WERI-Rb-1 (cell line): ENCODE measurements at regions not wholly inside any gene's neighbourhood (a gene's known extent, or its start where the extent isn't known, plus 50 kb on each side); places are given as distances from the start of the nearest gene placed in this dataset.

Experiments
- DNase-seq: peaks from one replicate; pipeline ENCODE4 v3.0.0-alpha.2; 2020
- H3K27ac ChIP-seq: fragments of 250-450 bp; sonication (Bioruptor Pico); 2 replicates; pipeline ENCODE4 v1.5.1; 2020; ENCODE audit warnings: mild to moderate bottlenecking, moderate library complexity
- H3K27me3 ChIP-seq: fragments of 250-450 bp; sonication (Bioruptor Pico); 2 replicates; pipeline ENCODE4 v1.5.1; 2021; ENCODE audit warnings: mild to moderate bottlenecking, low read depth, moderate library complexity; ENCODE audit not compliant: insufficient read depth, severe bottlenecking
- H3K36me3 ChIP-seq: fragments of 250-450 bp; sonication (Bioruptor Pico); 2 replicates; pipeline ENCODE4 v1.5.1; 2020; ENCODE audit warnings: mild to moderate bottlenecking, moderate library complexity
- H3K4me3 ChIP-seq: 2 replicates; pipeline ENCODE4 v1.5.1; 2011; ENCODE audit warnings: low read depth, mild to moderate bottlenecking, control low read depth, low read length
- H3K9me3 ChIP-seq: fragments of 250-450 bp; sonication (Bioruptor Pico); 2 replicates; pipeline ENCODE4 v1.5.1; 2021; ENCODE audit warnings: mild to moderate bottlenecking, moderate library complexity; ENCODE audit not compliant: severe bottlenecking
- TF ChIP-seq, protein P1 (sequence below): IDR thresholded peaks from 2 replicates; pipeline ENCODE4 v1.5.1; 2011; ENCODE audit warnings: low read depth, mild to moderate bottlenecking, control low read depth, inconsistent platforms, low read length

DNA sequence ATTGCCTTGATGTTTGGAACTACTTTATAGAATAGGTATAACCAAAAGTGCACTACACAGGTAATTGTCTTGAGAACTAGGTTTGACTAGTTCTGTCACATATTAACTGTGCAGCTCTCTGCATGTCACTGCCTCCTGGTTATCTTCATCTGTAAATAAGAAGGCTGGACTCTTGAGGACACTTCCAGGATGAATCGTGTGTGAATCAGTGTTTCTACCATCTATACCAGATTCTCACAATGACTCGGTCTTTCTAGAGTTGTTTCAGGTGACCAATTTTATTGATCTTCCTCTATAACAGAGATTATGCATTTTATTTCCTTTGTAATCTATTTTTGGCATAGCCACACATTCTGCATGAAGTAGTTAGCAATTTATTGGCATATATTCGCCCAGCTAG is 1181.0 kb upstream of the TENM4 start:
- Histone ChIP-seq H3K27ac (no peak overlapping the region), H3K36me3 (no peaks in the 10 kb centered on the region), H3K4me3 (no peak overlapping the region), H3K9me3 (no peaks in the 10 kb centered on the region), H3K27me3 (no peaks in the 10 kb centered on the region)
- TF ChIP-seq, protein P1, sequence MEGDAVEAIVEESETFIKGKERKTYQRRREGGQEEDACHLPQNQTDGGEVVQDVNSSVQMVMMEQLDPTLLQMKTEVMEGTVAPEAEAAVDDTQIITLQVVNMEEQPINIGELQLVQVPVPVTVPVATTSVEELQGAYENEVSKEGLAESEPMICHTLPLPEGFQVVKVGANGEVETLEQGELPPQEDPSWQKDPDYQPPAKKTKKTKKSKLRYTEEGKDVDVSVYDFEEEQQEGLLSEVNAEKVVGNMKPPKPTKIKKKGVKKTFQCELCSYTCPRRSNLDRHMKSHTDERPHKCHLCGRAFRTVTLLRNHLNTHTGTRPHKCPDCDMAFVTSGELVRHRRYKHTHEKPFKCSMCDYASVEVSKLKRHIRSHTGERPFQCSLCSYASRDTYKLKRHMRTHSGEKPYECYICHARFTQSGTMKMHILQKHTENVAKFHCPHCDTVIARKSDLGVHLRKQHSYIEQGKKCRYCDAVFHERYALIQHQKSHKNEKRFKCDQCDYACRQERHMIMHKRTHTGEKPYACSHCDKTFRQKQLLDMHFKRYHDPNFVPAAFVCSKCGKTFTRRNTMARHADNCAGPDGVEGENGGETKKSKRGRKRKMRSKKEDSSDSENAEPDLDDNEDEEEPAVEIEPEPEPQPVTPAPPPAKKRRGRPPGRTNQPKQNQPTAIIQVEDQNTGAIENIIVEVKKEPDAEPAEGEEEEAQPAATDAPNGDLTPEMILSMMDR, result no peak
- no peak for DNase-seq

DNA sequence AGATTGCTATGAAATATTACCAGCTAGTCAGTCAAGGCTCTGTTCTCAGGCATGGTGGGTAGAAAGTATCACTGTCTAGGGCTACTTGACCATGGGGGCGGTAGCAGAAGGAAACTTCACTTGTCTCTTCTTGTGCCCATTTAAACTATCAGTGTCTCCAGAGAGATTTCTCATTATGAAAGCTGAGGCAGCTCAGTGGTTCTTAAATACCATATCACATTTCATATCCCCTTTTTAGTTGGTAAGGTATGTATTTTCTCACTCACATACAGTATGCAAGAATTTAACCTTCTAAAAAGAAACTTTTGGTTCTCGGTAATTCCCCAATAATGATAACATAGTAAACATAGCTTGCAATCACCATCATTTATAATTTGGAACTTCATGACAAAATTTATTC is 1180.0 kb upstream of the TENM4 start:
- Histone ChIP-seq H3K9me3 (no peaks in the 10 kb centered on the region), H3K27ac (no peak overlapping the region), H3K36me3 (no peaks in the 10 kb centered on the region), H3K4me3 (no peak overlapping the region), H3K27me3 (no peaks in the 10 kb centered on the region)
- DNase-seq, result no peak
- TF ChIP-seq, protein P1, result no peak

DNA sequence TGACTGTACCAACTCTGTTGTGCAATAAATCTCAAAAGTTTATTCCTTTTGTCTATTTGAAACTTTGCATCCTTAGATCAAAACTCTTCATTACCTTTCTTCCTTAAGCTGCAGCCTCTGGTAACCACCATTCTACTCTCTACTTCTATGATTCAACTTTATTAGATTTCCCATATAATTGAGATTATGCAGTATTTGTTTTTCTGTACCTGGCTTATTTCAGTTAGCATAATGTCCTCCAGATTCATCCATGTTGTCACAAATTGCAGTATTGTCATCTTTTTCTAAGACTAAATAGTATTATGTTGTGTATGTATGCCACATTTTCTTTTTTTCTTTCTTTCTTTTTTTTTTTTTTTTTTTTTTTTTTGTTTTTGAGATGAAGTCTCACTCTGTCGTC is 1176.3 kb upstream of the TENM4 start:
- Histone ChIP-seq H3K27me3 (no peaks in the 10 kb centered on the region), H3K27ac (no peak overlapping the region), H3K4me3 (no peak overlapping the region), H3K9me3 (no peaks in the 10 kb centered on the region), H3K36me3 (no peaks in the 10 kb centered on the region)
- DNase-seq, result no peak
- TF ChIP-seq, protein P1, result no peak

DNA sequence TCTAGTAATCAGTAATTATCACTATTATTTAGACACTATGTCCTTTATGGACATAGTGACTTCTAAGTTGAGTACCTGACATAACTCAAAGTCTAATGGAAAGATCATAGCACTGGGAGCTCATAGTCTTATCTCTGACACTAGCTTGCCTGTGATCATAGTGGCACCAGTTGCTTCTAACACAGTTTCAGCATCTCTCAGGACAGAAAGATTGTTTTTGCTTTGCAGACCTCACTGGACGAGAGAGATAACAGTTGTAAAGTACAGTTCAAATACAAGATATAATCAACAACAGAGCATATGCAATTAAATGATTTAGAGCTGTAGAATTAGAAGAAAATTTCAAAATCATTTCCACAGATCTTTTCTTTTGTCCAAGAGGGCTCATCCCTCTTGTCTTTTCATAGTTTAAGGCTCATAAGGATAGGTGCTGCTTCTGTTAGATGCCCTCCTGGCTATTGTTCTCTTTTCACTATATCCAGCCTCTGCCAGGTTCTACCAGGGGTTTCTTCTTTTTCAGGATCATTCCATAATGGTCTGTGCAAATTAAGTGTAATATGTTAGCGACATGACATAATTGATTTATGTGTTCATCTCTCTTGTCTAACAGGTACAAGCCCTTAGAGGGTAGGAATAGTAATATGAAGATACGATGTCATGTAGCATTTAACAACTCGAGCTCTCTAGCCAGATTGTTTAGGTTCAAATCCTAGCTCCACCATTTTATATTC is 1175.4 kb upstream of the TENM4 start:
- Histone ChIP-seq H3K27ac (no peak overlapping the region), H3K9me3 (no peaks in the 10 kb centered on the region), H3K27me3 (no peaks in the 10 kb centered on the region), H3K4me3 (no peak overlapping the region), H3K36me3 (no peaks in the 10 kb centered on the region)
- TF ChIP-seq, protein P1, result no peak
- DNase-seq, result no peak

DNA sequence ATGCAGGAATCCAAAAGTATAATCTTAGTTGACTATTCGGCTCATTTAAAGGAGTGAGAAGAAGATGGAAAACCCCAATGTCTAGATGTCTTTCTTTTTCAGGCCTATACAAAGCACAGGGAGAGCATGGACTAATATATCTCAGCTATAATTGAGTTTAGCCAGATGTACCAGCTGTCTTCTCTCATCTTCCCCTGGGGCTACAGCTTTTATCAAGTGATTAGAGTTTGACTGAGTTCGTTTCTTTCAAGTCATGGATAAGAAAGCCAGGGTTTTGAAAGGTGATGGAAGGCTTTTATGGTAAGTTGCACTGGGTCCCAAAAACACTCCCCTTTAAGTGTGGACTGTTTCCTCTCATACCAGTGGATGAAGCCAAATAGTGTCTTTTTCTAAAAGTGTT is 1172.8 kb upstream of the TENM4 start:
- H3K9me3 ChIP-seq, result no peaks in the 10 kb centered on the region
- H3K4me3 ChIP-seq, result no peak overlapping the region
- TF ChIP-seq, protein P1, result no peak
- H3K27me3 ChIP-seq, result no peaks in the 10 kb centered on the region
- H3K36me3 ChIP-seq, result no peaks in the 10 kb centered on the region
- no peak for DNase-seq
- H3K27ac ChIP-seq, result no peak overlapping the region

DNA sequence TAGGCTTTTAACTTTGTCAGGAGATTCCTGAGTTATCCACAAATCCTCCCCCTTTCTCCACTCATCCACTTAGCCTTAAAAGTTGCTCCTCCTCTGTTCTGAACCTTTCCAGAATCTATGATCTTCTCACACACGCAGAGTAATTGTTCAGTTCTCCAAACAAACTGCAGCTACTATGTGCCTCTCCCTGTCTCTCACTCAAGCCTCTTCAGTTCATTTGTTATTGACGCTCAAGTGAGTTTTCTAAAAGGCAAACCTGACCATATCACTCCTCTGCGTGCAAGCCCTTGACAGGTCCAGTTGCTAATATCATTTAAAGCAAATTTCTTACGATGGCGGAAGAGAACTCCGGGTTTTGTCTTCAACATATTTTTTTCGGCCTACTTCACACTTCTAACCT is 1169.7 kb upstream of the TENM4 start:
- no peaks in the 10 kb centered on the region for H3K27me3 ChIP-seq
- no peak for DNase-seq
- H3K4me3 ChIP-seq, result no peak overlapping the region
- no peak overlapping the region for H3K27ac ChIP-seq
- TF ChIP-seq, protein P1, result no peak
- H3K36me3 ChIP-seq, result no peaks in the 10 kb centered on the region
- no peaks in the 10 kb centered on the region for H3K9me3 ChIP-seq
